Activated CD4-positive, alpha-beta T cell treated with anti-CD3 and anti-CD28 coated beads for 4 hours (primary cell): ENCODE measurements at regions not wholly inside any gene's neighbourhood (a gene's known extent, or its start where the extent isn't known, plus 50 kb on each side); places are given as distances from the start of the nearest gene placed in this dataset.
"Not testable (repeated sequence)": the region's sequence is repeated elsewhere in the genome, so short reads cannot be mapped to it uniquely, and the experiment has no call there.

Source experiments
- DNase-seq, 2 donors: peaks; one replicate each; pipeline ENCODE4 v3.0.0-alpha.2; 2020

GRCh38 chr4:130922955-130923354 is 1827.0 kb downstream of the C4orf33 start:
- DNase-seq = no peak

DNA sequence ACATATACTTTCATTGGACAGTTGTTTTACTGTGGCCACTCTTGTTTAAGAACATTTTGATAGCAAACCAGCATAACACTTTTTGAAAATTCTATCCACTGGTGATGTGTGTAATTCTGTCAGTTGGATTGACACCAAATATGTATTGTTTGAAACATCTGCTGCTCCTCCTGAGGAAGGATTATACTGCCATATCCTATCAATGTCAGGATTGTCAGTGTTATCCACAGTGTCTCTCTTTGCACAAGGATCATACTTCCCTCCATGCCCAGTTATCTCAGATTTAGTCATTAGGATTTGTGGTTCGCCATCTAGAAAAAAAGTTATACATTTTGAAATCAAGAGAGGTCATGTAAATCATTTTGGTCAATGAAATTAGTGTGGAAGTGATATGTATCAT is 1859.6 kb downstream of the C4orf33 start:
- DNase-seq = no peak

DNA sequence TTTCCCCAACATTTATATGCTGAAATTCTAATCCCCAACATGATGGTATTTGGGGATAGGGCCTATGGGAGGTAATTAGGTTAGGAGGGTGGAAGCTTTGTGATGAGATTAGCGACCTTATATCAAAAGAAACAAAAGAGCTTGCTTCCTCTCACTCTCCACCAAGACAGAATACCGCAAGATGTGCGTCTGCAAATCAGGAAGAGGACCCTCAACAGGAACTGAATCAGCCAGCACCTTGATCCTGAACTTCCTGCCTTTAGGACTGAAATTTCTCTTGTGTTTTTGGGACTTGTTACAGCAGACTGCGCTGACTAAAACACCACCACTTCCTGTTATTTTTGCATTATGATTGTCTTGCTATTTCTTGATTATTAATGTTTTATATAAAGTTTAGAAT is 1889.4 kb downstream of the C4orf33 start:
- no peak for DNase-seq

- DNase-seq = no peak
These were observed 1900.0 kb downstream of the C4orf33 start for GRCh38 chr4:130995988-130996387.

- no peak for DNase-seq
These were observed 1905.4 kb downstream of the C4orf33 start for GRCh38 chr4:131001371-131001770.

DNA sequence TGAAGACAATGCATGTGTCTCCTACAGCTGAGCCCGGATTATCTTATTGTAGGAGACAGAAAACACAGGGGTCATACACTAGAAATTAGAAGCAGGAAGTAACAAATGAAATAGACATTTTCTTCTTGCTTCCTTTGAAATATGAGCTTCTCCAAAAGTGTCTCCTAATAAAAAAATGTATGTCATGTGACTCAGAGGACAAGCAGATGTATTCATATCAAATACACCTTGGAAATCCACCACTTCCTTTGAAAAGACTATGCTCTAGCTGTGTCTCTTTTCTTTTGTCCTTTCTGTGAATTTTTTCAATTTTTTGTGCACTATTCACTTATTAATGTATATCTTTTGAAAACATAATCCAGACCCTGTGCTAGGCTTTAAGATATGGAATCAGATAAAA is 1906.2 kb downstream of the C4orf33 start:
- no peak for DNase-seq

- no peak for DNase-seq
These were observed 1910.4 kb downstream of the C4orf33 start for GRCh38 chr4:131006388-131006787.

DNA sequence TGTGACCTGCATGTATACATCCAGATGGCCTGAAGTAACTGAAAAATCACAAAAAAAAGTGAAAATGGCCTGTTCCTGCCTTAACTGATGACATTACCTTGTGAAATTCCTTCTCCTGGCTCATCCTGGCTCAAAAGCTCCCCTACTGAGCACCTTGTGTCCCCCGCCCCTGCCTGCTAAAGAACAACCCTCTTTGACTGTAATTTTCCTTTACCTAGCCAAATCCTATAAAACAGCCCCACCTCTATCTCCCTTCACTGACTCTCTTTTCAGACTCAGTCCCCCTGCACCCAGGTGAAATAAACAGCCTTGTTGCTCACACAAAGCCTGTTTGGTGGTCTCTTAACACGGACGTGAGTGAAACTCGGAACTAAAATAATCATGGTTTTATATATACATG is 1916.0 kb downstream of the C4orf33 start:
- DNase-seq = not testable (repeated sequence)

- no peak for DNase-seq
These were observed 1917.3 kb downstream of the C4orf33 start for GRCh38 chr4:131013226-131013625.

- no peak for DNase-seq
These were observed 1930.8 kb downstream of the C4orf33 start for GRCh38 chr4:131026771-131027170.

DNA sequence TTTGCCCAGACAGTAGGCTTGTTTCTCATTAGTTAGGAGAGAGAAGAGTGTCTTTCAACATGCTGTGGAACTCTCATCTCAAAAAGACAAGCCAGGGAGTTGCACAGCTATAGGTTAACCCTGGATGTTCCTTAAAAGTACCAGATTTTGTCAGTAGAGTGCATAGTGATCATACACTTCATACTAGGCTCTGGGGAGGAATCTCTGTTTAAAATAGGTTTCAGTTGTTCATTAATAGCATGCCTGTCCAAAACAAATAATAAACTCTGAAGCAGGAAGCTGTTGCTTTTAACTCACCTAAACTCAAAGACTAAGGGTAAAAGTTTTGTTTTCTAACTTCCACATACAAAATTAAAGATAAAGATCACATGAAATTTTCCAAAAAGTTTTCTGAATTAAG is 1948.4 kb downstream of the C4orf33 start:
- DNase-seq = no peak

GRCh38 chr4:131046821-131047220 is 1950.9 kb downstream of the C4orf33 start:
- DNase-seq = no peak

DNA sequence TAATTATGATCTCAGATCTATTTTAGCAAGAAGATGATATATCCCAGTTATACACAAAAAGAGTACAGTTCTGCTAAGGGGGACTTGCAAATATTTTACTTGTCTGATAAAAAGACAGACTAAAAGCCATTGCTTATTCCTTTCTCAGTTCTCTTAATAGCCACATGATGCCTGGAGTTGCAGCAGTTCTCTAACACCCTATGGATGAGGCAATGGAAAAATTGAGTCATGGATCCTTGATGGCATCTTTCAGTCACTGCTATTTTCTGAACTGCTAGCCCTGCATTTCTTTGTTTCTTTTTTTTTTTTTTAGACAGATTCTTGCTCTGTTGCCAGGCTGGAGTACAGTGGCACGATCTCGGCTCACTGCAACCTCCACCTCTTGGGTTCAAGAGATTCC is 1956.7 kb downstream of the C4orf33 start:
- no peak for DNase-seq

- DNase-seq = no peak
These were observed 1958.6 kb downstream of the C4orf33 start for GRCh38 chr4:131054489-131055019.

GRCh38 chr4:131061734-131062133 is 1965.8 kb downstream of the C4orf33 start:
- no peak for DNase-seq

GRCh38 chr4:131063878-131064277 is 1967.9 kb downstream of the C4orf33 start:
- DNase-seq = no peak

GRCh38 chr4:131081069-131081468 is 1985.1 kb downstream of the C4orf33 start:
- DNase-seq = no peak

GRCh38 chr4:131084997-131085396 is 1989.0 kb downstream of the C4orf33 start:
- DNase-seq = no peak

DNA sequence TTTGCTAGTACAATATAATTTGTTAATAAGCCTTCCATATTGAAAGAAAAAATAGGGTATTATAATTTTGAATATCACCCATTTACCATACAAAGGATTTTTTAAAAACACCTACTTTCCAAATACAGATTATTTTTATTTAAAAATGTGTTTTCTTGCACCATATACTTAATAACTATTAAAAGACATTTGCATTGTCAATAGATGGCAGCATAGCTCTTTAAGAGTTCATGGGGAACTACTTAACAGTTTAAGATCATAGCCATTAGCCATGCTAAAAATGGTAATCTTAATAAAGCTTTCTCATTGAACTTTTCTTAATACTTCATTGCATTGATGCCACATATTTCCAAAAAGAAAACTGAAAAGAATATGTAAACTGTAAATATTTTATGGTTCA is 1995.9 kb downstream of the C4orf33 start:
- no peak for DNase-seq

GRCh38 chr4:131093303-131093702 is 1997.4 kb downstream of the C4orf33 start:
- DNase-seq = no peak

GRCh38 chr4:131098976-131099375 is 2003.0 kb downstream of the C4orf33 start:
- DNase-seq = no peak

DNA sequence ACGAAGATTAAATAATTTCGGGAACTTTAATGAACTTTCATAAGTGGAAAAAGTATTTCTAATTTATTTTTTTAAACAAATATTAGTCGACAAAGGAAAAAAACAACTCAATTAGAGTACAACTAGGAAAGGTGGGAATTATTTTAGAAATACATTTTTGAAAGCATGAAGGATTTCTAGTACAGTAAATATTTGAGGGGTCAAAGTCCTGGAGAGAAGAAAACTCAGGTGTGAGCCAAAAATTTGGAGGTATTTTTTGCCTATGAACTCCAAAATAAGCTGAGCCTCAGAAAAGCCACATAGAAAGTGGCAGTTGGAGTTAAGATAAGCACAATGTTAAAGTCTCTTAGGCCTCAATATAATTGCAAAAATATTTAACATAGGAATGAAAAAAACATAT is 2017.3 kb downstream of the C4orf33 start:
- no peak for DNase-seq

GRCh38 chr4:131113704-131114103 is 2017.8 kb downstream of the C4orf33 start:
- DNase-seq = no peak

- no peak for DNase-seq
These were observed 2023.7 kb downstream of the C4orf33 start for GRCh38 chr4:131119661-131120060.

- no peak for DNase-seq
These were observed 2011.9 kb upstream of the PCDH10 start for GRCh38 chr4:131137196-131137595.

DNA sequence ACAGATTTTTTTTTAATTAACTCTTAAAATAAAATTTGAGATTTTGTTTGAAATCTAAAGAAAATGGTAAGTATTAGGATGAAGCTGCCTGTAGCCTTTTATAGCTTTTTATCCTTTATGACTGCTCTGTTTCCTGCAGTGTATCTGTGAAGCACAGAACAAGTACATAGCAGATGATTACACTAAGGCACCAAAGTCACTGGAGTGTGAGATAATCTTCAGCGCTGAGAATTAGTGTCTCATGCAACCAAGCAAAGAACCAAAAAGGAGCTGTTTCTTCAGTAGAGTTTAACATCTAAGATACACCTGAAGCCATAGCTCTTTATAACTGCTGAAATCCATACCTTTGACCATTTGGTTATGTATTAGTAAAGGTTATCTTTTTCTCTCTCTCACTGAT is 1989.8 kb upstream of the PCDH10 start:
- no peak for DNase-seq
